ENCODE measurements at regions not wholly inside any gene's neighbourhood (a gene's known extent, or its start where the extent isn't known, plus 50 kb on each side); places are given as distances from the start of the nearest gene placed in this dataset.

- H3K4me2 ChIP-seq (ENCODE audit: control insufficient read depth, insufficient read depth) = no peak overlapping the region
- H3K9me3 ChIP-seq (replicated peaks; ENCODE audit: control insufficient read depth, insufficient read depth, low read length) = no peaks in the 10 kb centered on the region; the same call in 2 of the 3 replicates
- TF ChIP-seq CHD2 (IDR thresholded peaks at IDR 0.05; ENCODE audit: borderline replicate concordance, low read depth, low read length) = no peak
- no peak for TF ChIP-seq CBFB (IDR thresholded peaks at IDR 0.05; ENCODE audit: low read depth)
- TF ChIP-seq NFXL1 (IDR thresholded peaks at IDR 0.05; ENCODE audit: borderline replicate concordance) = peak; percentile 42; the same call in 1 of the 2 replicates
- TF ChIP-seq ZNF274 (IDR thresholded peaks at IDR 0.05; ENCODE audit: insufficient read depth, insufficient read length) = no peak
- SMC1A ChIA-PET (ENCODE audit: uncharacterized antibody, unreplicated experiment) = no interaction called here
- ATAC-seq = no peak
- CTCF ChIA-PET = no interaction called here
- no peak overlapping the region for H3K9ac ChIP-seq (ENCODE audit: control insufficient read depth, insufficient read depth, low read length)
- POLR2A ChIA-PET = no interaction called here
- H3K4me1 ChIP-seq (ENCODE audit: control insufficient read depth, insufficient read depth, low read length) = no peaks in the 10 kb centered on the region
- no peak overlapping the region for H3K4me3 ChIP-seq
- WGBS (ENCODE audit: insufficient coverage, insufficient replicate concordance, low lambda C conversion rate, missing lambda C conversion rate) = 28% methylated on average over 4 of the region's 4 CpGs
- DNase-seq (ENCODE audit: low read depth, low spot score) = no peak
- H2AFZ ChIP-seq (ENCODE audit: control insufficient read depth, low read depth, low read length) = no peak overlapping the region
- in situ Hi-C loops (cut with MboI) = no loop called here
- no peaks in the 10 kb centered on the region for H3K27me3 ChIP-seq (replicated peaks in 1 of 2; ENCODE audit: control insufficient read depth in 2 of 2, insufficient read depth in 2 of 2, low read length in 1 of 2)
- H3K79me2 ChIP-seq (ENCODE audit: control insufficient read depth, insufficient read depth, low read length) = no peaks in the 10 kb centered on the region
- H4K20me1 ChIP-seq (ENCODE audit: control insufficient read depth, insufficient read depth) = no peaks in the 10 kb centered on the region
- intact Hi-C loops (cut with micrococcal nuclease; ENCODE audit: unreplicated experiment) = no loop called here
- RAD21 ChIA-PET (ENCODE audit: unreplicated experiment) = no interaction called here
- FAIRE-seq = no peak
- no peaks in the 10 kb centered on the region for H3K36me3 ChIP-seq (ENCODE audit: control insufficient read depth in 2 of 2, insufficient read depth in 2 of 2, low read length in 1 of 2)
- no TSS peak for BruUV-seq (replicated peaks)
- H3K27ac ChIP-seq (ENCODE audit: control insufficient read depth, insufficient read depth) = no peak overlapping the region
These were observed 158.2 kb downstream of the BMP7 start for GRCh38 chr20:57108218-57108617.

DNA sequence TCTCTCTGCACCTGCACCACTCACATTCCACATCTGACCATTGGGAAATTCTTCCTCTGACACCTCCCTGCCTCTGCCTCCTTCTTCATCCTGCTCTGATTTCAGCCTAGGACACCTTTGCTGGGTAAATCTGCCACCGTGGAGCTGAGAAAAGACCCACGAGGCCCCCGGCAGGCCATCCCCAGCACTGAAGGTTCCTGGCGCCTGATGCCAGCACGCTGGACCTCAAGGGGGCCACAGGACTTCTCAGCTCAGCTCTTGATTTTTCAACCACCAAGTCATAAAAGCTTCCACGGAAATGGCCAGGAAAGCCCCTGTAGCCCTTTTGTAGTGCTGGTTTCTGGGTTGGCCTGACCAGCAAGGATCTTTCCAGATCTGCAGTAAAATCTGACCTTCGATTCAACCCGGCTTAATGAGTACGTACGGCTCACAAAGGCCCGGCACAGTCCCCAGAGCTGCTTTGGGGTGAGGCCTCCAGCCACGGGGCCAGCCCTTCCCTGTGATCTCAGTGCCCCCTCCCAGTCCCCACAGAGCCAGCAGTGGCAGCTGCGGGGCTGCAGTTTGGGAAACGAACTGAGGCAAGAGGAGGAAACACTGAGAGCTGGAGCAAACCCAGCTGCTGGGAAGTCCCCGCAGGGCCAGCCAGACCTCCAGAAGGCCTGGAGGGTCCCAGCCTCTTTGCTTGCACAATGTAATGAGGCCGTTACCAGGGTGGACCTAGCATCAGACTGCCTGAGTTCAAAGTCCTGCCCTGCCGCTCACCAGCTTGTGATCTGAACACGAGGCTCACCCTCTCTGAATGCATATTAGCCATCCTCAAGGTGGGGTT lies 157.5 kb downstream of the BMP7 start:
- CTCF ChIA-PET = no interaction called here
- in situ Hi-C loops (cut with MboI) (no loop called here), intact Hi-C loops (cut with micrococcal nuclease; ENCODE audit: unreplicated experiment) (no loop called here)
- no peak for TF ChIP-seq ZNF622 (IDR thresholded peaks at IDR 0.05)
- TF ChIP-seq ETV6 (conservative IDR thresholded peaks at IDR 0.05 in 1 of 2, IDR thresholded peaks at IDR 0.05 in 1 of 2; ENCODE audit: borderline replicate concordance in 1 of 2, low read depth in 1 of 2) = peak in 1 of 2 experiments; percentile 31; a peak in 1 of 4 replicates
- Histone ChIP-seq H3K9me3 (replicated peaks; ENCODE audit: control insufficient read depth, insufficient read depth, low read length) (no peaks in the 10 kb centered on the region; the same call in 2 of the 3 replicates), H3K27ac (ENCODE audit: control insufficient read depth, insufficient read depth) (no peak overlapping the region), H3K4me2 (ENCODE audit: control insufficient read depth, insufficient read depth) (no peak overlapping the region), H3K9ac (ENCODE audit: control insufficient read depth, insufficient read depth, low read length) (no peak overlapping the region), H3K27me3 (replicated peaks in 1 of 2; ENCODE audit: control insufficient read depth in 2 of 2, insufficient read depth in 2 of 2, low read length in 1 of 2) (no peaks in the 10 kb centered on the region), H3K4me3 (no peak overlapping the region), H4K20me1 (ENCODE audit: control insufficient read depth, insufficient read depth) (no peaks in the 10 kb centered on the region), H3K36me3 (ENCODE audit: control insufficient read depth in 2 of 2, insufficient read depth in 2 of 2, low read length in 1 of 2) (no peaks in the 10 kb centered on the region), H2AFZ (ENCODE audit: control insufficient read depth, low read depth, low read length) (no peak overlapping the region), H3K79me2 (ENCODE audit: control insufficient read depth, insufficient read depth, low read length) (no peaks in the 10 kb centered on the region), H3K4me1 (ENCODE audit: control insufficient read depth, insufficient read depth, low read length) (no peaks in the 10 kb centered on the region)
- FAIRE-seq (no peak), DNase-seq (ENCODE audit: low read depth, low spot score) (no peak), ATAC-seq (no peak)
- POLR2A ChIA-PET = no interaction called here
- WGBS (ENCODE audit: insufficient coverage, insufficient replicate concordance, low lambda C conversion rate, missing lambda C conversion rate) = 32% methylated on average over 18 of the region's 18 CpGs
- RAD21 ChIA-PET (ENCODE audit: unreplicated experiment) = no interaction called here
- no TSS peak for BruUV-seq (replicated peaks)
- SMC1A ChIA-PET (ENCODE audit: uncharacterized antibody, unreplicated experiment) = interaction anchor here (0.5 kb wide), 1 partner anchor 149 kb away, joined by 4 read pairs; no protein-coding TSS in a partner anchor
